Uterus (tissue), 2 donors: ENCODE measurements at regions not wholly inside any gene's neighbourhood (a gene's known extent, or its start where the extent isn't known, plus 50 kb on each side); places are given as distances from the start of the nearest gene placed in this dataset.

Source experiments
- POLR2A ChIP-seq, 2 donors: fragments of 450-650 bp; IDR thresholded peaks; one replicate each; pipeline ENCODE4 v1.6.1; 2016; ENCODE audit warnings: antibody characterized with exemption in 2 of 2, mild to moderate bottlenecking in 1 of 2, moderate library complexity in 1 of 2
- TF ChIP-seq, protein P1 (sequence below), 4 experiments: fragments of 200-600 bp in 2 of 4; fragments of 450-650 bp in 2 of 4; sonication (generic) in 2 of 4; IDR thresholded peaks; one replicate each; pipeline ENCODE4 v1.5.1; 2016 to 2019; ENCODE audit warnings: antibody characterized with exemption in 4 of 4, mild to moderate bottlenecking in 2 of 4, moderate library complexity in 1 of 4

DNA sequence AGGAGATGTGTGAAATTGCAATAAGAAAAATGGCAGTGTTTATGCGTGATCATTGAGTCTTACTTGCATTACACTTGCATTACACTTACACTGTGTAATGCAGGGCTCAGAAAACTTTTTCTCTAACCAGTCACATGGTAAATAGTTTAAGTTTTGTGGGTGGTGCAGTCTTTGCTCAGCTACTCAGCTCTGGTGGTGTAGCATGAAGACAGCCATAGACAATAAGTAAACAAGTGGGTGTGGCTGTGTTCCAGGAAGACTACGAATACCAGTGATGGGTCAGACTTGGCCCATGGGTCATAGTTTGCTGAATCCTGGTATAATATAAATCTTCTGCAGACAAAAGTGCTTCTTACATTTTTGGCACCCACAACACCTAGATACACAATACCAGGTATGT is 115.6 kb upstream of the CYP1B1 start:
- no peak for TF ChIP-seq POLR2A (IDR thresholded peaks at IDR 0.05)
- TF ChIP-seq, protein P1, sequence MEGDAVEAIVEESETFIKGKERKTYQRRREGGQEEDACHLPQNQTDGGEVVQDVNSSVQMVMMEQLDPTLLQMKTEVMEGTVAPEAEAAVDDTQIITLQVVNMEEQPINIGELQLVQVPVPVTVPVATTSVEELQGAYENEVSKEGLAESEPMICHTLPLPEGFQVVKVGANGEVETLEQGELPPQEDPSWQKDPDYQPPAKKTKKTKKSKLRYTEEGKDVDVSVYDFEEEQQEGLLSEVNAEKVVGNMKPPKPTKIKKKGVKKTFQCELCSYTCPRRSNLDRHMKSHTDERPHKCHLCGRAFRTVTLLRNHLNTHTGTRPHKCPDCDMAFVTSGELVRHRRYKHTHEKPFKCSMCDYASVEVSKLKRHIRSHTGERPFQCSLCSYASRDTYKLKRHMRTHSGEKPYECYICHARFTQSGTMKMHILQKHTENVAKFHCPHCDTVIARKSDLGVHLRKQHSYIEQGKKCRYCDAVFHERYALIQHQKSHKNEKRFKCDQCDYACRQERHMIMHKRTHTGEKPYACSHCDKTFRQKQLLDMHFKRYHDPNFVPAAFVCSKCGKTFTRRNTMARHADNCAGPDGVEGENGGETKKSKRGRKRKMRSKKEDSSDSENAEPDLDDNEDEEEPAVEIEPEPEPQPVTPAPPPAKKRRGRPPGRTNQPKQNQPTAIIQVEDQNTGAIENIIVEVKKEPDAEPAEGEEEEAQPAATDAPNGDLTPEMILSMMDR (IDR thresholded peaks at IDR 0.05), result no peak
